DLD1 (cell line): ENCODE measurements at regions not wholly inside any gene's neighbourhood (a gene's known extent, or its start where the extent isn't known, plus 50 kb on each side); places are given as distances from the start of the nearest gene placed in this dataset.
"Not testable (repeated sequence)": the region's sequence is repeated elsewhere in the genome, so short reads cannot be mapped to it uniquely, and the experiment has no call there.

Experiments
- in situ Hi-C: cut with HindIII; loops from 2 replicates; pipeline ENCODE4 v1.10.0; 2017; ENCODE audit warnings: low sequenced_read_pairs

- in situ Hi-C loops: not testable (repeated sequence)
These were observed 52.3 kb upstream of the MAN1A2 start for GRCh38 chr1:117314951-117315350.

- in situ Hi-C loops: no loop called here
These were observed 53.7 kb upstream of the MAN1A2 start for GRCh38 chr1:117313555-117313954.

GRCh38 chr1:117312453-117313138, 54.7 kb upstream of the MAN1A2 start:
- in situ Hi-C loops: no loop called here

- in situ Hi-C loops: no loop called here
These were observed 58.8 kb upstream of the MAN1A2 start for GRCh38 chr1:117308311-117308916.

GRCh38 chr1:117301901-117302300, 65.3 kb upstream of the MAN1A2 start:
- in situ Hi-C loops: no loop called here

GRCh38 chr1:117300183-117300582, 67.1 kb upstream of the MAN1A2 start:
- in situ Hi-C loops: not testable (repeated sequence)

- in situ Hi-C loops: loop anchor here (25.0 kb wide), 1 partner anchor 183 kb away; the partner anchor contains the start of gene TRIM45
These were observed 72.2 kb upstream of the MAN1A2 start for GRCh38 chr1:117295001-117295400.

GRCh38 chr1:117290890-117291289, 76.4 kb upstream of the MAN1A2 start:
- in situ Hi-C loops: loop anchor here (25.0 kb wide), 1 partner anchor 179 kb away; the partner anchor contains the start of gene TRIM45

GRCh38 chr1:117289316-117289870, 77.9 kb upstream of the MAN1A2 start:
- in situ Hi-C loops: loop anchor here (25.0 kb wide), 1 partner anchor 177 kb away; the partner anchor contains the start of gene TRIM45

- in situ Hi-C loops: loop anchor here (25.0 kb wide), 1 partner anchor 174 kb away; the partner anchor contains the start of gene TRIM45
These were observed 75.8 kb upstream of the VTCN1 start for GRCh38 chr1:117286562-117286961.

GRCh38 chr1:117286145-117286544, 75.4 kb upstream of the VTCN1 start:
- in situ Hi-C loops: loop anchor here (25.0 kb wide), 1 partner anchor 174 kb away; the partner anchor contains the start of gene TRIM45

- in situ Hi-C loops: loop anchor here (25.0 kb wide), 1 partner anchor 172 kb away; the partner anchor contains the start of gene TRIM45
These were observed 73.9 kb upstream of the VTCN1 start for GRCh38 chr1:117284399-117285215.

GRCh38 chr1:117278531-117278930, 67.8 kb upstream of the VTCN1 start:
- in situ Hi-C loops: loop anchor here (25.0 kb wide), 1 partner anchor 166 kb away; the partner anchor contains the start of gene TRIM45

GRCh38 chr1:117275055-117275454, 64.3 kb upstream of the VTCN1 start:
- in situ Hi-C loops: loop anchor here (25.0 kb wide), 1 partner anchor 163 kb away; the partner anchor contains the start of gene TRIM45

GRCh38 chr1:117271959-117272358, 61.2 kb upstream of the VTCN1 start:
- in situ Hi-C loops: no loop called here

GRCh38 chr1:117271129-117271528, 60.4 kb upstream of the VTCN1 start:
- in situ Hi-C loops: no loop called here

- in situ Hi-C loops: no loop called here
These were observed 60.0 kb upstream of the VTCN1 start for GRCh38 chr1:117270679-117271078.

GRCh38 chr1:117268535-117269455, 58.1 kb upstream of the VTCN1 start:
- in situ Hi-C loops: no loop called here

GRCh38 chr1:117267232-117267774, 56.6 kb upstream of the VTCN1 start:
- in situ Hi-C loops: no loop called here
